ACC112 (cell line): ENCODE measurements at regions not wholly inside any gene's neighbourhood (a gene's known extent, or its start where the extent isn't known, plus 50 kb on each side); places are given as distances from the start of the nearest gene placed in this dataset.
"Not testable (repeated sequence)": the region's sequence is repeated elsewhere in the genome, so short reads cannot be mapped to it uniquely, and the experiment has no call there.

Experiments
- H2AFZ ChIP-seq: fragments of 200-600 bp; sonication (generic); one replicate; pipeline ENCODE4 v1.6.0; 2017; ENCODE audit warnings: antibody characterized with exemption, low read length; ENCODE audit not compliant: unreplicated experiment
- H3K27ac ChIP-seq: fragments of 200-600 bp; sonication (generic); 2 replicates; pipeline ENCODE4 v1.5.1; 2014; ENCODE audit warnings: low read depth, mild to moderate bottlenecking, antibody characterized with exemption, low read length, moderate library complexity
- H3K27me3 ChIP-seq: fragments of 200-600 bp; sonication (generic); 2 replicates; pipeline ENCODE4 v1.6.1; 2014; ENCODE audit warnings: mild to moderate bottlenecking, antibody characterized with exemption, low read length, moderate library complexity, mixed read lengths; ENCODE audit not compliant: insufficient read depth
- H3K36me3 ChIP-seq: fragments of 200-600 bp; sonication (generic); 2 replicates; pipeline ENCODE4 v1.6.1; 2016; ENCODE audit warnings: mild to moderate bottlenecking, antibody characterized with exemption, low read length, moderate library complexity, mixed read lengths; ENCODE audit not compliant: insufficient read depth
- H3K4me1 ChIP-seq: fragments of 200-600 bp; sonication (generic); one replicate; pipeline ENCODE4 v1.6.1; 2016; ENCODE audit warnings: low read length, mixed read lengths; ENCODE audit not compliant: insufficient read depth, unreplicated experiment, control insufficient read depth
- H3K4me3 ChIP-seq: fragments of 200-600 bp; sonication (generic); 2 replicates; pipeline ENCODE4 v1.5.1; 2014; ENCODE audit warnings: mild to moderate bottlenecking, low read depth, low read length
- H3K79me2 ChIP-seq: fragments of 200-600 bp; sonication (generic); one replicate; pipeline ENCODE4 v1.6.0; 2016; ENCODE audit warnings: low read length; ENCODE audit not compliant: control insufficient read depth, unreplicated experiment, insufficient read depth

DNA sequence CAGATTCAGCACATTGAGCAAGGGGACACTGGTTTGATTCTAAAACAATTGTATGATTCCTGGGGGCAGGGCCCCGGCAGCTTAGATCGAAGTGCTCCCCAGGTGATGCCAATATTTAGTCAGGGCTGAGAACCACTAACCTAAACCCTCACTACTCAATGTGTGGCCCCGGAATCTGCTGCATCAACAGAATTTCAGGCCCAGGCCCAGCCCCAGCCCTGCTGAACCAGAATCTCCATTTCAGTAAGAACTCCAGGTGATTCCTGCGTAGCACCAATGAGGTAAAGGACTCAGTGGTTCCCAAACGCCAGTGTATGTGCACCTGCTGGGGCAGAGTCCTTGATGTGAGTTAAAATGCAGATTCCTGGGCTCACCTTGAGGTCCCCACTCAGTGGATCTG, 152.8 kb upstream of the KCNG1 start:
- no peak overlapping the region for H3K27ac ChIP-seq
- no peak overlapping the region for H2AFZ ChIP-seq
- no peak overlapping the region for H3K4me3 ChIP-seq
- no peaks in the 10 kb centered on the region for H3K36me3 ChIP-seq
- no peaks in the 10 kb centered on the region for H3K4me1 ChIP-seq
- peaks cover 64% of the 10 kb centered on the region for H3K27me3 ChIP-seq
- no peaks in the 10 kb centered on the region for H3K79me2 ChIP-seq

DNA sequence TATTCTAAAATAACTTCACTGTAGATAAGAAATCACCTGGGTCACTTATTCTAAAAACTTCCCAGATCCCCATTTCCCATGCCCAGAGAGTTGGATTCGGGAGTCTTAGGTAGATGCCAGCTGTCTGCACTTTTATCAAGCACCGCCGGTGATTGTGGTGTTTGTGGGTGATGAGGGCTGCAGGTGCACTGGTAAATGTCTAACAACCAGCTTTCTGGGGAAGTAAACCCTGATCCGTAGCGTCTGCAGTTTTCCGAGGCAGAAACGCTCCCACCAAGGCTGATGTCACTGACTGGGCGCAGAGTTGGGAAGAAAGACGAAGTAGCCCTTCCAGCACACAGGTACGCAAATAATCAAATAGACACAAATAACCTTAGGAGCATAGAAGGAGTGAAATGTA, 152.2 kb upstream of the KCNG1 start:
- Histone ChIP-seq H3K36me3 (no peaks in the 10 kb centered on the region), H3K79me2 (no peaks in the 10 kb centered on the region), H3K4me3 (no peak overlapping the region), H2AFZ (no peak overlapping the region), H3K27me3 (peaks cover 58% of the 10 kb centered on the region), H3K4me1 (no peaks in the 10 kb centered on the region), H3K27ac (no peak overlapping the region)

DNA sequence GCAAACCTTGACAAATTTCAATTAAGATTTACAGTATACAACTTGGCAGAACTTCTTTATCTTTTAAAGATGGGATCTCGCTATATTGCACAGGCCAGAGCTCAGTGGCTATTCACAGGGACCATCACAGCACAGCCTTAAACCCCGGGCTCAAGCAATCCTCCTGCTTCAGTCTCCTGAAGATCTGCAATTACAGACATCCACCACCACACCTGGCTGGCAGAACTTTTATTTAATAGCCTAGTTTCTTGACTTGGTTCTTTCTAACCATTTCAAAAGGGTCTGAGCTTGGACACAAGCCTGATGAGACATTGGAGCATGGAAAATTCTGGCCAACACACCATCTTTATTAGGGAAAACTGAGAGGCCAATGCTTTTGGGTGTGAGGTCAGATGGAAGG, 151.6 kb upstream of the KCNG1 start:
- Histone ChIP-seq H2AFZ (no peak overlapping the region), H3K79me2 (no peaks in the 10 kb centered on the region), H3K4me1 (no peaks in the 10 kb centered on the region), H3K4me3 (no peak overlapping the region), H3K36me3 (no peaks in the 10 kb centered on the region), H3K27me3 (peaks cover 52% of the 10 kb centered on the region), H3K27ac (no peak overlapping the region)

GRCh38 chr20:51172558-51173428, 149.9 kb upstream of the KCNG1 start:
- no peaks in the 10 kb centered on the region for H3K36me3 ChIP-seq
- no peak overlapping the region for H2AFZ ChIP-seq
- peaks cover 43% of the 10 kb centered on the region for H3K27me3 ChIP-seq
- no peaks in the 10 kb centered on the region for H3K79me2 ChIP-seq
- no peaks in the 10 kb centered on the region for H3K4me1 ChIP-seq
- no peak overlapping the region for H3K27ac ChIP-seq
- H3K4me3 ChIP-seq, result no peak overlapping the region

DNA sequence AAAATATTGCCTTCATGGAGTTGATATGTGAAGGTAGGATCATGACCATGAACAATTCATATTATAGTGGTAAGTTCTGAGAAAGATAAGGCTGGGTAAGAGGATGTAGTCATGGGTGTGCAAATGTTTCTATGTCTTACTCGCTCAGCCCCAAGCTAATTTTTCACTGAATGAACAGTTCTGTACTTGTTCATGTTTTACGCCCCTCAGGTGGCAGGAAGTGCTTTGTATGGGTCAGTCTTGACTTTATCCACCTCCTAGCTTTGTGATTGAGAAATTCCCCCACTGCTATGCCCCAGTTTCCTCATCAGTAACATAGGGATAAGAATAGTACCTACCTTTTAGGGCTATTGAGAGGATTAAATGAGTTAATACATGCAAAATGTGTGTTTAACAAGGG, 148.2 kb upstream of the KCNG1 start:
- H3K36me3 ChIP-seq, result no peaks in the 10 kb centered on the region

DNA sequence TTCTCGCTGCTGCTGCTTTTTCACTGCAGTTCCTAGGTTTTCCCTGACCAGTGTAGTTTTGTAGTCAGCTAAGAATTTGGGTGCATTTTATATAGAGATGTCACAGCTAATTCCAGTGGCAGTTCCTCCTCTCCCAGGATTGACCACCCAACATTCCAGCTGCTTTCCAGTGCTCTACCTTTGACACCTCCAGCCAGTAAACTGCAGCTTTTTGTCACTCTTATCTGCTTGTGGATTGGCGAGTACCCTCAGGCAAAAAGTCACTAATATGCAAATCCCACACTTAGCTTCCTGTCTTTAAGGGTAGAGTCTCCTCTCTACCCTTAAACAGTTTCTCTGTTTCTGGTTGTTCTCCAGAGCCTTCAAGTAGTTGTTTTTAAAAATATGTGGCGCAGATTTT, 146.9 kb upstream of the KCNG1 start:
- H2AFZ ChIP-seq, result no peak overlapping the region
- H3K36me3 ChIP-seq, result no peaks in the 10 kb centered on the region
- no peaks in the 10 kb centered on the region for H3K79me2 ChIP-seq
- H3K27ac ChIP-seq, result no peak overlapping the region
- peaks cover 53% of the 10 kb centered on the region for H3K27me3 ChIP-seq
- H3K4me1 ChIP-seq, result no peaks in the 10 kb centered on the region
- no peak overlapping the region for H3K4me3 ChIP-seq

More for the DNA sequence above, 148.2 kb upstream of the KCNG1 start:
- H3K4me3 ChIP-seq, result no peak overlapping the region
- H3K27me3 ChIP-seq, result peaks cover 46% of the 10 kb centered on the region
- H3K79me2 ChIP-seq, result no peaks in the 10 kb centered on the region
- no peaks in the 10 kb centered on the region for H3K4me1 ChIP-seq
- H2AFZ ChIP-seq, result no peak overlapping the region
- no peak overlapping the region for H3K27ac ChIP-seq

- not testable (repeated sequence) for H2AFZ ChIP-seq, H3K79me2 ChIP-seq, H3K36me3 ChIP-seq, H3K27ac ChIP-seq, H3K4me1 ChIP-seq, H3K4me3 ChIP-seq
- H3K27me3 ChIP-seq, result peaks cover 50% of the 10 kb centered on the region
Measured at GRCh38 chr20:51167911-51168310, 145.0 kb upstream of the KCNG1 start.

- Histone ChIP-seq H3K79me2 (no peaks in the 10 kb centered on the region), H2AFZ (no peak overlapping the region), H3K36me3 (no peaks in the 10 kb centered on the region), H3K4me3 (no peak overlapping the region), H3K27me3 (peaks cover 50% of the 10 kb centered on the region), H3K27ac (no peak overlapping the region), H3K4me1 (no peaks in the 10 kb centered on the region)
Measured at GRCh38 chr20:51166489-51166888, 143.6 kb upstream of the KCNG1 start.

DNA sequence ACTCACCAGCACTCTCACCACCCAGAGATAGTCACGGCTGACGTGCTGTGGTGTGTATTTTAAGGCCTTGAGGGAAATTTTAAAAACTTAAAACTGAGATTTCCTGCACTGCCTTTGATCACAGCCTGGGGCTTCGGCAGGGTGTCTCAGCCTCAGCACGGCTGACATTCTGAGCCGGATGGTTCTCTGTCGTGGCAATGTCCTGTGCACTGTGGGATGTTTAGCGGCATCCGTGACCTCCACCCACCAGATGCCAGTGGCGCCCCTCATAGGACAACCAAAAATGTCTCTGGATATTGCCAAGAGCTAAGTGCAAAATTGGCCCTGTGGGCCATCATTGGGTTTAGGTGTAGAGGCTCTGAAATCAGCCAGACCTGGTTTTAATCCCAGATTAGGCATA, 142.2 kb upstream of the KCNG1 start:
- Histone ChIP-seq H3K4me1 (no peaks in the 10 kb centered on the region), H3K4me3 (no peak overlapping the region), H2AFZ (no peak overlapping the region), H3K36me3 (no peaks in the 10 kb centered on the region), H3K27me3 (peaks cover 58% of the 10 kb centered on the region), H3K27ac (no peak overlapping the region), H3K79me2 (no peaks in the 10 kb centered on the region)

GRCh38 chr20:51164731-51165130, 141.8 kb upstream of the KCNG1 start:
- Histone ChIP-seq H3K4me1 (no peaks in the 10 kb centered on the region), H2AFZ (no peak overlapping the region), H3K27ac (no peak overlapping the region), H3K79me2 (no peaks in the 10 kb centered on the region), H3K36me3 (no peaks in the 10 kb centered on the region), H3K4me3 (no peak overlapping the region), H3K27me3 (peaks cover 62% of the 10 kb centered on the region)

GRCh38 chr20:51163996-51164600, 141.2 kb upstream of the KCNG1 start:
- H3K4me1 ChIP-seq, result no peaks in the 10 kb centered on the region
- H3K27ac ChIP-seq, result no peak overlapping the region
- H3K79me2 ChIP-seq, result no peaks in the 10 kb centered on the region
- no peaks in the 10 kb centered on the region for H3K36me3 ChIP-seq
- peaks cover 69% of the 10 kb centered on the region for H3K27me3 ChIP-seq
- H2AFZ ChIP-seq, result no peak overlapping the region
- H3K4me3 ChIP-seq, result no peak overlapping the region
